Lung microvascular endothelial cell (primary cell): ENCODE measurements at regions not wholly inside any gene's neighbourhood (a gene's known extent, or its start where the extent isn't known, plus 50 kb on each side); places are given as distances from the start of the nearest gene placed in this dataset.
"Not testable (repeated sequence)": the region's sequence is repeated elsewhere in the genome, so short reads cannot be mapped to it uniquely, and the experiment has no call there.

Source experiments
- DNase-seq, 2 donors: peaks; one replicate each; pipeline versions ENCODE4 v3.0.0 to v3.0.0-alpha.2; 2010; ENCODE audit warnings: low read depth in 2 of 2

GRCh38 chr5:17966640-17967402, 332.6 kb downstream of the TAF11L14 start:
- no peak for DNase-seq

GRCh38 chr5:17976404-17976803, 342.1 kb downstream of the TAF11L14 start:
- no peak for DNase-seq

GRCh38 chr5:17978954-17979353, 344.7 kb downstream of the TAF11L14 start:
- no peak for DNase-seq

GRCh38 chr5:17982626-17983025, 348.4 kb downstream of the TAF11L14 start:
- not testable (repeated sequence) for DNase-seq

GRCh38 chr5:17989036-17989435, 354.8 kb downstream of the TAF11L14 start:
- DNase-seq: no peak

- DNase-seq: no peak
These were observed 355.6 kb downstream of the TAF11L14 start for GRCh38 chr5:17989567-17990563.

- no peak for DNase-seq
These were observed 357.5 kb downstream of the TAF11L14 start for GRCh38 chr5:17991775-17992174.

- no peak for DNase-seq
These were observed 358.0 kb downstream of the TAF11L14 start for GRCh38 chr5:17992291-17992690.

GRCh38 chr5:17995997-17996396, 361.7 kb downstream of the TAF11L14 start:
- DNase-seq: no peak

GRCh38 chr5:17999858-18000257, 365.6 kb downstream of the TAF11L14 start:
- no peak for DNase-seq

GRCh38 chr5:18000744-18001143, 366.5 kb downstream of the TAF11L14 start:
- DNase-seq: no peak

- no peak for DNase-seq
These were observed 369.1 kb downstream of the TAF11L14 start for GRCh38 chr5:18003312-18003711.

- no peak for DNase-seq
These were observed 369.5 kb downstream of the TAF11L14 start for GRCh38 chr5:18003784-18004183.

- DNase-seq: not testable (repeated sequence)
These were observed 372.0 kb downstream of the TAF11L14 start for GRCh38 chr5:18006235-18006634.

- DNase-seq: no peak
These were observed 374.7 kb downstream of the TAF11L14 start for GRCh38 chr5:18008940-18009339.

- DNase-seq: no peak
These were observed 375.8 kb downstream of the TAF11L14 start for GRCh38 chr5:18010053-18010452.

GRCh38 chr5:18018472-18018871, 384.2 kb downstream of the TAF11L14 start:
- DNase-seq: no peak

GRCh38 chr5:18023275-18023674, 389.0 kb downstream of the TAF11L14 start:
- no peak for DNase-seq

GRCh38 chr5:18023986-18024385, 389.7 kb downstream of the TAF11L14 start:
- no peak for DNase-seq

- no peak for DNase-seq
These were observed 390.3 kb downstream of the TAF11L14 start for GRCh38 chr5:18024542-18024941.

- no peak for DNase-seq
These were observed 393.1 kb downstream of the TAF11L14 start for GRCh38 chr5:18027241-18027867.

GRCh38 chr5:18028036-18028435, 393.8 kb downstream of the TAF11L14 start:
- no peak for DNase-seq
